Astrocyte (in vitro differentiated cells and primary cell): ENCODE measurements at regions not wholly inside any gene's neighbourhood (a gene's known extent, or its start where the extent isn't known, plus 50 kb on each side); places are given as distances from the start of the nearest gene placed in this dataset.

Experiments used
- EZH2 ChIP-seq: IDR thresholded peaks from 2 replicates; pipeline ENCODE4 v1.6.1; 2012; ENCODE audit warnings: mild to moderate bottlenecking, low read length, inconsistent platforms; ENCODE audit not compliant: insufficient read depth
- TF ChIP-seq, protein P1 (sequence below): IDR thresholded peaks from 2 replicates; pipeline ENCODE4 v1.5.1; 2011; ENCODE audit warnings: low read depth, mild to moderate bottlenecking, inconsistent platforms, low read length, moderate library complexity; ENCODE audit not compliant: insufficient read depth

- TF ChIP-seq, protein P1, sequence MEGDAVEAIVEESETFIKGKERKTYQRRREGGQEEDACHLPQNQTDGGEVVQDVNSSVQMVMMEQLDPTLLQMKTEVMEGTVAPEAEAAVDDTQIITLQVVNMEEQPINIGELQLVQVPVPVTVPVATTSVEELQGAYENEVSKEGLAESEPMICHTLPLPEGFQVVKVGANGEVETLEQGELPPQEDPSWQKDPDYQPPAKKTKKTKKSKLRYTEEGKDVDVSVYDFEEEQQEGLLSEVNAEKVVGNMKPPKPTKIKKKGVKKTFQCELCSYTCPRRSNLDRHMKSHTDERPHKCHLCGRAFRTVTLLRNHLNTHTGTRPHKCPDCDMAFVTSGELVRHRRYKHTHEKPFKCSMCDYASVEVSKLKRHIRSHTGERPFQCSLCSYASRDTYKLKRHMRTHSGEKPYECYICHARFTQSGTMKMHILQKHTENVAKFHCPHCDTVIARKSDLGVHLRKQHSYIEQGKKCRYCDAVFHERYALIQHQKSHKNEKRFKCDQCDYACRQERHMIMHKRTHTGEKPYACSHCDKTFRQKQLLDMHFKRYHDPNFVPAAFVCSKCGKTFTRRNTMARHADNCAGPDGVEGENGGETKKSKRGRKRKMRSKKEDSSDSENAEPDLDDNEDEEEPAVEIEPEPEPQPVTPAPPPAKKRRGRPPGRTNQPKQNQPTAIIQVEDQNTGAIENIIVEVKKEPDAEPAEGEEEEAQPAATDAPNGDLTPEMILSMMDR: no peak
- TF ChIP-seq EZH2: no peak
Measured at GRCh38 chr15:81950841-81951414, 94.9 kb downstream of the MEX3B start.
